HG03442 (cell line): ENCODE measurements at regions not wholly inside any gene's neighbourhood (a gene's known extent, or its start where the extent isn't known, plus 50 kb on each side); places are given as distances from the start of the nearest gene placed in this dataset.

Experiments used
- ATAC-seq: cut with Tn5 transposase; IDR thresholded peaks from one replicate; pipeline ENCODE4 v1.9.1; 2021; ENCODE audit warnings: mild to moderate bottlenecking, moderate library complexity; ENCODE audit not compliant: unreplicated experiment

DNA sequence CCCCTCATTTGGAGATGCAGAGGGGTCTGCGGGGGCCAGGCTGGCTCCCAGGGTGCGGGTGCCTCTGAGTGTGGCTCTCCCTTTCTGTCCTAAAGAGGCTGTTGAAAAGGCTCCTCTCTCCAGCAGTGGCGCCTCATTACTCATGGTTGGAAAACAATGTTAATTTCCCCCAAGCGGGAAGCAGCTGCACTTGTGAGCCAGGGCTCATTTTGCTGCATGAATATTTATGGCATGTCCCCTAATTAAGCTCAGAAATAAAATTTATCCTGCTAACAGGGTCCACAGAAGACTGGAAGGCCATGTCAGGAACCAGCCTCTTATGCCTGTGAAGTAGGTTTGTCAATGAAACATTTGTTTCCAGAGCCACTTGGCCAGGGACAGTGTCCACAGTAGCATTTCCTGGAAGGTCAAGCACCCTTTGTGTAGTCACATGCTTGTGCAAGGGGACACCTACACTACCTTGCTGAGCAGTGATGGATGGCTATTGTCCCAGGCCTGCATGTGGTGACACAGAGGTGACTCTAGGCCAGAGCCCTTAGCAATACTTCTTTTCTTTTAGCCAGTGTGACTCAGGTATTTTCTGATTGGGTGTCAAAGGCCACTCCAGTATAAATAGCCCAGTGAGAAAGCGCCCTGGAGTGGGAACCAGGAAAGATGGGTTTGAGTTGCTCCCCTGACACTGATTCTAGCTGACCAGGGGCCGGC lies 259.0 kb downstream of the FOXD2 start:
- no peak for ATAC-seq

- ATAC-seq: no peak
Measured at GRCh38 chr1:47697616-47698335, 259.9 kb downstream of the FOXD2 start.

- no peak for ATAC-seq
Measured at GRCh38 chr1:47699492-47700235, 261.8 kb downstream of the FOXD2 start.

- ATAC-seq: no peak
Measured at GRCh38 chr1:47701283-47701682, 263.4 kb downstream of the FOXD2 start.

GRCh38 chr1:47701741-47702515 lies 264.1 kb downstream of the FOXD2 start:
- ATAC-seq: no peak

DNA sequence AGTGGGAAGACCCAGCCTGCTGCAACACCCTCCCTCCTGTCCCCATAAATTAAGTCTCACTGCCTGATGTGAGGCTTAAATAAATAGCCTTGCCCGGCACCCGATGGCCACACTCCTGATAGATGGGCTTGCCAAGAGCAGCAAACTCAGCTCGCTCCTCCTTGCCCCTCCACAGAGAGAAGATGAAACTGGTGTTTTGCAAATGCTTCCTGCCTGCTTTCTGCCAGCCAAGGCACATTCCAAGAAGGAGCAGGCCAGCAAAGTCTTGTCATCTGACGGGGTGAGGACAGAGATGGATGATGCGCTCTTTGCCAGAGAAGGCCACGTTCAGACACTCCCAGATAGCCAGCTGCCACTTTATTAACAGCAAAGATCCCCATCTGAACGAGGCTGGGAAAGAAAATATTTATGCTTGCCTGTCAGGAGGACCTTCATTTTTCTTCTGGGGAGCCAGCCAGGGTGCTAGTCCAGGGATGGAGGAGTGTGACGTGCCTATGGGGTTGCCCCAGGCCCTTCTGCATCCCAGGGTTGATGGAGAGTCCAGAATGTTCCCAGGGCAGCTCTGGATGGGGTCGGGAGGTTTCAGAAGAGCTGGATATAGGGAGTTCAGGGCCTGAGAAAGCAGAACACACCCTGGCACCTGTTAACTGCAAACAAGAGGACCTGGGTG lies 265.4 kb downstream of the FOXD2 start:
- no peak for ATAC-seq

GRCh38 chr1:47703981-47704596 lies 266.2 kb downstream of the FOXD2 start:
- ATAC-seq: no peak

DNA sequence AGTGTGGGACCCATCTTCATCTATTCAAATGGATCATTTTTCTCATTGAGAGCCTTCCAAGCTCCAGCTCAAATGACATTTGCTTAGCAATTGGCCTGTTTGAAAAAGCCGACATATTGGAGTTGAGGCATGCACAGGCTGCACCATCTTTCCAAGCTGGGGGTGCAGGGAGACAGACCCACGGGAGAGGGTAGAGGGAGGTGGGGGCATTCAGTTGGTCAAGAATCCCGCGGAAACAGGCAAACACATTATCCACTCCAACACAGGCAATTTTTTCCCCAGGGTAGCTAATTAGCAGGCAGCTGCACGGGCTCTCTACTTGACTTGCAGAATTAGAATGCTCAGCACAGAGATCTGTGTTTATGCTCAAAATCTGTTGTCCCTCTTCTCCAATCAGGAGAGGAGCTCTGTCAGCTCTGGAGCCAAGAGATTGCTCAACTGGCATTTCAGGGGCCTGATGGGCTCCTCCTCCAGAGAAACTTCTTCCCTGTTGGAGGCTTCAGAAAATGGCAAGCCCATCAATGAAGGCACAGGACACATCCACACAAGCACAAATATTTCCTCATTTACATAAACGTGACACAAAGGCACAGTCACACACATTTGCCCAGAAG lies 267.8 kb downstream of the FOXD2 start:
- ATAC-seq: no peak

DNA sequence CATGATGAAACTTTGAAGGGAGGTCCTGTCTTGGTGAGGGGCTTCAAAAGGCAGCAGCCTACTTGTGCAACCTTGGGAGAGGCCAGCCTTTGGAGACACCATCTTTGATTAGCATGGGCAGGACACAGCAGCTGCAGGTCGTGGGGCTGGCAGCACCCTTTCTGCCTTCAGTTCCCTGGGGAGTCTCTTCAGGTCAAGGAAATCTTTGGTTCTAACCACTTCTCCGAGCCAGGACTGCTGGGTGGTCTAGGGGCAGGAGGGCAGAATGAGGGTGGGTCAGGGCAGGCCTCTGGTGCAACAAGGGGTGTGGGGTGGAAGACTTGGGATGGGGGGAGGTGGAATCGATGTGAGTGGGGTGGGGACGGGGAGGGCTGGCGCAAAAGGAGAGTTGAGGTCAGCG lies 269.7 kb downstream of the FOXD2 start:
- no peak for ATAC-seq

DNA sequence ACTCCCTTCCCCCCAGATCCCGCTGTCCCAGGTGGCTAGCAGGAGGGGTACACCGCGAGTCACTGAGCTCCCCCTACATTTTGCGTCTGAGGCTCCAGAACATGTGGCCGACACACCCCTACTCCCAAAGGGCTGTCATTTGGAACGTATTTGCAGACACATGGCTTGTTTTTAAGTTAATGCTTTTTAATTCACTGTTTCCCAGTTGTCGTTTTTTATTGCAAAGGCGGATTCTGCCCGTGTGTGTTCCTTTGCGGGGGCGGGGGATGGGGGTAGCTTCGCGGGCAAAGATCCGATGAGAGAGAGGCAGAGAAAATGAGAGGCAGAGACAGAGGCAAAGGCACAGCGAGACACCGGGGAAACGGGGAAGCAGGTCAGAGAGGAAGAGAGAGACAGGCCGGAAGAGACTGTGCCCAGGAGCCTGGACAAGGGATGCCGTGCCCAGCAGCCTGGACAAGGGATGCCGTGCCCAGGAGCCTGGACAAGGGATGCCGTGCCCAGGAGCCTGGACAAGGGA lies 270.2 kb downstream of the FOXD2 start:
- no peak for ATAC-seq

DNA sequence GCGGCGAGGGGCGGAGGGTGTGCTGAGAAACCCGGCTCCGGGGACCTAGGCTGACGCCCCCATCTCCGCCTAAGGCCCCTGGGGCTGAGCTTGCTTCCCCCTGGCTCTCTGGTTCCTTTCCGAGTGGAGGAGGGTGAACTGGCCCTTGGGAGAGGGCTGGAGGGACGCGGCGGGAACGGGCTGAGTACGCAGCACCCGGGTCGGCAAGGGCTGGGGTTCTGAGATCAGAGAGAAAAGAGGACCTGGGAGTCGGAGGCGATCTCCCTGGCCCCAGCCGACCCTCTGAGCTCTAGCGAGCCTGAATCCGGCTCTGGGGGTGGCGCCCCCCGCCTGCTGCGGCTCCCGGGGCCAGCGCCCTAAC lies 270.8 kb downstream of the FOXD2 start:
- no peak for ATAC-seq

GRCh38 chr1:47709019-47709871 lies 271.4 kb downstream of the FOXD2 start:
- ATAC-seq: no peak

- ATAC-seq: no peak
Measured at GRCh38 chr1:47709872-47710231, 272.0 kb downstream of the FOXD2 start.

- peak; percentile 60 for ATAC-seq
Measured at GRCh38 chr1:47710329-47711071, 272.7 kb downstream of the FOXD2 start.
